Retinal pigment epithelial cell (primary cell): ENCODE measurements at regions not wholly inside any gene's neighbourhood (a gene's known extent, or its start where the extent isn't known, plus 50 kb on each side); places are given as distances from the start of the nearest gene placed in this dataset.

Experiments
- DNase-seq: peaks from one replicate; pipeline ENCODE4 v3.0.0-alpha.2; 2010; ENCODE audit warnings: low read depth
- H3K4me3 ChIP-seq: 2 replicates; pipeline ENCODE4 v1.5.1; 2011; ENCODE audit warnings: mild to moderate bottlenecking, low read length, control low read depth, moderate library complexity
- CTCF ChIP-seq: conservative IDR thresholded peaks from 2 replicates; pipeline ENCODE4 v1.5.1; 2011; ENCODE audit warnings: low read depth, low read length, control low read depth, inconsistent platforms

DNA sequence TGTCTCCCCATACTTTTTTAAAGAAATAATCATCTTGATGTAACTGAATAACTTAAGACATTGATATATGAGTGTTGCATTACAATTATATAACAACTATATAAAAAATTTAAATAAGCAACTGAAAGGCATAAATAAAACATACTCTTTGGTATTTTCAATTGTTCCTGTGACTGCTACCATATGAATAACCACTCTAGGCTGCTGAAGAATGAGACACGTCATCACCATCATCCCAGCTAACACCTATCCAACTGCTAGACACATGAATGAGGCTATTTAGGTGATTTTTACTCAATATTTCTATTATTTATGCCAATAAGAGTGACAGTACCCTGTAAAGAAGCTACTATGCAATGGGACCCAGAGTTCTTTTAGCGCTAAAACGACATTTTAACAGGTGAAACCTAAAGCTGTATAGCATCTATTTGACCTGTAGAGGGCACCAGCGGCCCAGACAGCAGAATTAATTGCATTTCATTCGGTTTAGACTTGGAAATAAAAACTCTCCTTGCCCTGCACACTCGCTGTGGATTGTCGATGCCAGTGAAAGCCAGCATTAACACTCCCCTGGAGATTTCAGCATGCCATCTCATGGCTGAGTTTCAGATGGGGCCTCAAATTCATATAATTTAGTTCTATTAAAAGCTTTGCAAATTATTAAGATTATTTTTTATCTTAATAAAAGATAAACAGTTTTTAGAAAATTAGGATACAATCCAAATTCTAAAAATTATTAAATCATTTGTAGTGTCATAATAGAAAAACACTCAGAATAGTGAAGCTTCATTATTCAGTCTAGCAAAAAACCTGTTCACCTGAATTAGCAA, 89.4 kb upstream of the MAP2 start:
- DNase-seq: no peak
- no peak overlapping the region for H3K4me3 ChIP-seq
- TF ChIP-seq CTCF: peak; percentile 80

DNA sequence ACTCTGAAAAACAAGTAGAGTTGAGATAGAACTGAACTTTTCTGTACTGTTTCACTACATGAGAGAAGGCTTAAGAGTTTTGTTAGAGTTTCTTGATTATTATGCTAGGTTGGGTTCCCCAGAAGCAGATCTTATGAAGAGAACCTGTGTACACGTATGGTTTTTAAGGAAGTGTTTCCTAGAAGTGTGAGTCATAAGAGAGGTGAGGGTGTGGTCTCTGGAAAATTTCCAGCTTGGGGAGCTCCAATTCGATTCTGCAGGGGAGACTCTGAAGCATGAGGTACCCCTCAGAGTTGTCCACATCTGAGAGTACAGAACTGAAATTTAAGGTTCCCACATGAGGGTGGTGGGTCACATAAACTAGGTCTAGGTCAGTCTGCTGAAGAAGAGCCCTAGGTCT, 83.3 kb upstream of the MAP2 start:
- no peak for TF ChIP-seq CTCF
- H3K4me3 ChIP-seq: no peak overlapping the region
- DNase-seq: no peak

DNA sequence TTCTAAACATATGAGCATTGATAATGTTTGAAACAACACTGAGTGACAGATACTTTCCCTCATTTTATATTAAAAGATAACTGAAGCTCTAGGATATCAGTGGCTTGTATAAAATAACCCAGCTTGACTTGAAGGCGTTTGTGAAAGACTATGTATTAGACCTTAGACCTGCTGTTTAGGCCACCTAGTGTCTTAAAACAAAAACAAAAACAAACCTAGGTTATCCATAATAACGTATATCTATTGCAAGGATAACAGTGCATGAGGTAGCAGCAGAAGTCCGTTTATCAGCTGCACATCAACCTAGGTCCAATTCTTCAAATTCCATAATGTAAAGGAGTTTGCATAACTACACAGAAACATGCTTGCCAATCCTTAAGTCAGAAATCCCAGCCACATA, 79.5 kb upstream of the MAP2 start:
- no peak for TF ChIP-seq CTCF
- no peak overlapping the region for H3K4me3 ChIP-seq
- no peak for DNase-seq

DNA sequence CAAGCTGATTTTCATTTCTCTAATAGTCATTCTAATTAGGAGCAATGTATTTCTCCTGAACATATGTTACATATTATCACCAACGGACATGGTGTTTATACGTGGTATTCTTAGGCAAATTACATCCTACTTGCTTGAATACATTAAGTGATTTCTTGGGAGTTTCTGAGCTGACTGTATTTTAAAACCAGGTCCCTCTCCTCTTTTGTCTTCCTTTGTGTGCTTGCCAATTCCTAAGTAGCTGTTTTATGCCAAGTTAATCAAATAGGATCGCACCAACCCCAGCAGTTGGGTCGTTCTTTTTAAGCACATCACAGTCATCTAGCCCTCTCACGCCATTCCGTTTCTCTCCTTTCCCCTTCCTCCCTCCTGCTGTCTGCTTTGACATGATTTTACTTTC, 75.4 kb upstream of the MAP2 start:
- no peak overlapping the region for H3K4me3 ChIP-seq
- DNase-seq: no peak
- no peak for TF ChIP-seq CTCF

DNA sequence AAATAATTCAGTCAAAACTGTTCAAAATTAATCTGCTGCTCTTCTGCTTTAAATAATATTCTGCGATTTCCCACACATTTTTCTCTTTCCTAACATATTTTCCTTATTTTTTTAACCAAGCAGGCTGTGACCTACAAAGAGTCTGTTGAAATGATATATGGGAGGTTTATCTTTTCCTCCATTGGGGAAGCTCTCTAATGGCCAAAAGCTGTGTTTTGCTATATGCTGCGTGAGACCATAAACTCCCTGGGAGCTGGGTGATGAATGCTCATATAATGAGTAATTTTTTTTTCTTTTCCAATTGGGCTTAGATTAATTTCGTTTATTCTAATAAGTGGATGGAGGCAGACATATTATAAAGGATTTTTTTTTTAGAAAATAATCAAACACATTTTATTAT, 72.2 kb upstream of the MAP2 start:
- DNase-seq: no peak
- H3K4me3 ChIP-seq: no peak overlapping the region
- no peak for TF ChIP-seq CTCF

DNA sequence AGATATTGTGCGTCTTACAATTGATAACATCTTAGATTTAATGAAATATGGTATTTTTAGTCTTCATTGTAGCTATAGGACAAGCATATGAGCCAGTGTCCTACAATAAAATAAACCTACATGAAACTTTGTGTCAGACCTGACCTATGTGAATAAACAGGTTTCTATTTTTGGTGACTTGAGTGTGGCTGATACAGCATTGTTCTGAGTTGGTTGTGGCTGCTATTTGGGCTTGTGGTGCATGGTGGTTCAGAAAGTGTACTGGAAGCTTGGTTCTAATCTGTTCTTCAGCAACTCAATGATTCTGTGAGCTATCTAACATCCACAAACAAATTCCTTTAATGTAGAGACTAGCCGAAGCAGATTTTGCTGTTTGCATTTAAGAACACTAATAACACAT, 64.9 kb upstream of the MAP2 start:
- H3K4me3 ChIP-seq: no peak overlapping the region
- no peak for TF ChIP-seq CTCF

GRCh38 chr2:209367075-209367747, 56.6 kb upstream of the MAP2 start:
- H3K4me3 ChIP-seq: no peak overlapping the region
- TF ChIP-seq CTCF: no peak
- no peak for DNase-seq

More for the DNA sequence above, 64.9 kb upstream of the MAP2 start:
- no peak for DNase-seq
